GM12891 (cell line): ENCODE measurements at regions not wholly inside any gene's neighbourhood (a gene's known extent, or its start where the extent isn't known, plus 50 kb on each side); places are given as distances from the start of the nearest gene placed in this dataset.

ENCODE experiments used
- POLR2A ChIP-seq: IDR thresholded peaks from 2 replicates; pipeline ENCODE4 v1.6.1; 2011; ENCODE audit warnings: low read depth, low read length, control low read depth
- POLR2AphosphoS5 ChIP-seq: IDR thresholded peaks from 2 replicates; pipeline ENCODE4 v1.6.1; 2011; ENCODE audit warnings: low read depth, low read length, control low read depth
- POU2F2 ChIP-seq: IDR thresholded peaks from 2 replicates; pipeline ENCODE4 v1.6.1; 2011; ENCODE audit warnings: low read depth, mild to moderate bottlenecking, control low read depth, low read length, moderate library complexity
- SPI1 ChIP-seq: IDR thresholded peaks from 2 replicates; pipeline ENCODE4 v1.6.1; 2011; ENCODE audit warnings: low read depth, low read length, control low read depth
- TAF1 ChIP-seq: IDR thresholded peaks from 2 replicates; pipeline ENCODE4 v1.6.1; 2011; ENCODE audit warnings: low read depth, low read length, control low read depth

GRCh38 chr5:19270153-19270552 is 717.8 kb downstream of the CDH18 start:
- no peak for TF ChIP-seq SPI1
- TF ChIP-seq POLR2AphosphoS5: no peak
- TF ChIP-seq POLR2A: no peak
- no peak for TF ChIP-seq POU2F2
- no peak for TF ChIP-seq TAF1
